ENCODE measurements at regions not wholly inside any gene's neighbourhood (a gene's known extent, or its start where the extent isn't known, plus 50 kb on each side); places are given as distances from the start of the nearest gene placed in this dataset.

- ChIA-PET POLR2A (no interaction called here), CTCF (ENCODE audit: low intra/inter-chr PET ratio, low total read pairs) (no interaction called here)
- no peak overlapping the region for H3K27ac ChIP-seq (ENCODE audit: extremely low read length, insufficient read depth, low read length)
- H3K4me3 ChIP-seq (replicated peaks in 1 of 3; ENCODE audit: insufficient read depth in 1 of 3, low read depth in 2 of 3, low read length in 3 of 3): no peak overlapping the region
- DNase-seq (ENCODE audit: low spot score) (no peak), FAIRE-seq (no peak), ATAC-seq (peak; percentile 33)
- in situ Hi-C loops (cut with HindIII; ENCODE audit: extremely low pct_ligation_motif_present, low pct_unique_long_range_greater_than_20kb) (no loop called here), intact Hi-C loops (cut with micrococcal nuclease; ENCODE audit: unreplicated experiment) (no loop called here)
- no peak overlapping the region for H3K9ac ChIP-seq (ENCODE audit: insufficient read depth, low read depth, low read length)
- no TSS peak for BruUV-seq (replicated peaks)
- no peaks in the 10 kb centered on the region for H3K9me3 ChIP-seq (ENCODE audit: low read length)
- H3K36me3 ChIP-seq (replicated peaks in 1 of 2; ENCODE audit: control insufficient read depth in 1 of 2, insufficient read depth in 2 of 2, low read length in 2 of 2): 0 out of 5 replicates have a peak, but pooled peaks cover 0 to 3% of the 10 kb centered on the region in 2 experiments
- 33% methylated on average over 1 of the region's 7 CpGs for WGBS (ENCODE audit: low lambda C conversion rate)
- H3K27me3 ChIP-seq (ENCODE audit: control insufficient read depth in 1 of 2, insufficient read depth in 2 of 2, low read length in 2 of 2): no peaks in the 10 kb centered on the region
- no peak overlapping the region for H2AFZ ChIP-seq (ENCODE audit: low read length)
- H3K4me1 ChIP-seq (ENCODE audit: insufficient read depth, low read length): no peaks in the 10 kb centered on the region
- peaks cover 10% of the 10 kb centered on the region; the same call in 1 of the 2 replicates for H4K20me1 ChIP-seq (ENCODE audit: insufficient read depth, low read length)
- no peaks in the 10 kb centered on the region for H3K79me2 ChIP-seq (ENCODE audit: insufficient read depth, low read length)
- no peak overlapping the region for H3K4me2 ChIP-seq (ENCODE audit: low read depth, low read length)
- TF ChIP-seq TFE3 (CRISPR knock-in tag; IDR thresholded peaks at IDR 0.05): no peak
- no peak for TF ChIP-seq BCLAF1 (IDR thresholded peaks at IDR 0.05)
- no peak for TF ChIP-seq ATM (IDR thresholded peaks at IDR 0.05; ENCODE audit: borderline replicate concordance)
- TF ChIP-seq ZNF441 (CRISPR knock-in tag; IDR thresholded peaks at IDR 0.05; ENCODE audit: borderline replicate concordance): no peak
- TF ChIP-seq ZNF891 (CRISPR knock-in tag; IDR thresholded peaks at IDR 0.05): no peak
- no peak for TF ChIP-seq U2AF1 (optimal IDR thresholded peaks at IDR 0.05; ENCODE audit: low read depth, low read length)
- no peak for TF ChIP-seq MEIS1 (CRISPR knock-in tag; IDR thresholded peaks at IDR 0.05; ENCODE audit: borderline replicate concordance)
- no peak for TF ChIP-seq ZNF496 (CRISPR knock-in tag; IDR thresholded peaks at IDR 0.05; ENCODE audit: insufficient replicate concordance)
- TF ChIP-seq ZMYM2 (CRISPR knock-in tag; IDR thresholded peaks at IDR 0.05): no peak
- TF ChIP-seq HOXA5 (CRISPR knock-in tag; IDR thresholded peaks at IDR 0.05): no peak
- no peak for TF ChIP-seq ZNF646 (CRISPR knock-in tag; IDR thresholded peaks at IDR 0.05)
- no peak for TF ChIP-seq CENPX (CRISPR knock-in tag; IDR thresholded peaks at IDR 0.05)
Observed at GRCh38 chr22:48757581-48757980, 1070.1 kb downstream of the BRD1 start.

Measured in HepG2 (cell line).